Type B pancreatic cell (in vitro differentiated cells): ENCODE measurements at regions not wholly inside any gene's neighbourhood (a gene's known extent, or its start where the extent isn't known, plus 50 kb on each side); places are given as distances from the start of the nearest gene placed in this dataset.

Experiments
- DNase-seq: peaks from one replicate; pipeline ENCODE4 v3.0.0; 2021; ENCODE audit warnings: mixed read lengths; ENCODE audit not compliant: unreplicated experiment; ENCODE audit errors: extremely low spot score
- H3K27ac Mint-ChIP-seq: 2 replicates; pipeline ENCODE4 v1.8.0; 2021; ENCODE audit warnings: mild to moderate bottlenecking, mixed read lengths
- H3K27me3 Mint-ChIP-seq: 2 replicates; pipeline ENCODE4 v1.8.0; 2021; ENCODE audit warnings: mixed read lengths
- H3K36me3 Mint-ChIP-seq: 2 replicates; pipeline ENCODE4 v1.8.0; 2021; ENCODE audit warnings: mixed read lengths
- H3K4me1 Mint-ChIP-seq: one replicate; pipeline ENCODE4 v1.8.0; 2021; ENCODE audit warnings: mixed read lengths; ENCODE audit not compliant: unreplicated experiment
- H3K4me3 Mint-ChIP-seq: 2 replicates; pipeline ENCODE4 v1.8.0; 2021; ENCODE audit warnings: mild to moderate bottlenecking, mixed read lengths
- H3K9me3 Mint-ChIP-seq: 2 replicates; pipeline ENCODE4 v1.8.0; 2021; ENCODE audit warnings: mixed read lengths
- CTCF ChIP-seq: fragments of 200-600 bp; sonication (generic); conservative IDR thresholded peaks from 2 replicates; pipeline ENCODE4 v1.5.0; 2021; ENCODE audit warnings: antibody characterized with exemption, mild to moderate bottlenecking

GRCh38 chr4:74623041-74623440 is 171.3 kb downstream of the BTC start:
- Mint-ChIP-seq H3K27me3 (peaks cover 4% of the 10 kb centered on the region), H3K4me3 (no peak overlapping the region), H3K27ac (peak overlapping the region; percentile 81), H3K4me1 (peaks cover 6% of the 10 kb centered on the region), H3K36me3 (no peaks in the 10 kb centered on the region), H3K9me3 (no peaks in the 10 kb centered on the region)
- peak; percentile 71 for TF ChIP-seq CTCF
- DNase-seq: no peak

GRCh38 chr4:74624351-74625151 is 169.8 kb downstream of the BTC start:
- peak overlapping the region; percentile 47 for H3K27ac Mint-ChIP-seq
- no peak for TF ChIP-seq CTCF
- peaks cover 4% of the 10 kb centered on the region for H3K27me3 Mint-ChIP-seq
- DNase-seq: no peak
- peaks cover 6% of the 10 kb centered on the region for H3K4me1 Mint-ChIP-seq
- no peak overlapping the region for H3K4me3 Mint-ChIP-seq
- no peaks in the 10 kb centered on the region for H3K9me3 Mint-ChIP-seq
- no peaks in the 10 kb centered on the region for H3K36me3 Mint-ChIP-seq

GRCh38 chr4:74625981-74626380 is 168.3 kb downstream of the BTC start:
- Mint-ChIP-seq H3K36me3 (no peaks in the 10 kb centered on the region), H3K9me3 (no peaks in the 10 kb centered on the region), H3K27ac (no peak overlapping the region), H3K4me1 (peaks cover 6% of the 10 kb centered on the region), H3K27me3 (peaks cover 6% of the 10 kb centered on the region), H3K4me3 (no peak overlapping the region)
- no peak for TF ChIP-seq CTCF
- no peak for DNase-seq

GRCh38 chr4:74627093-74627492 is 167.2 kb downstream of the BTC start:
- Mint-ChIP-seq H3K4me1 (peaks cover 6% of the 10 kb centered on the region), H3K9me3 (no peaks in the 10 kb centered on the region)

GRCh38 chr4:74627504-74627903 is 166.8 kb downstream of the BTC start:
- Mint-ChIP-seq H3K4me1 (peaks cover 6% of the 10 kb centered on the region), H3K36me3 (no peaks in the 10 kb centered on the region), H3K27ac (no peak overlapping the region), H3K4me3 (no peak overlapping the region), H3K27me3 (peaks cover 6% of the 10 kb centered on the region), H3K9me3 (no peaks in the 10 kb centered on the region)
- DNase-seq: no peak
- no peak for TF ChIP-seq CTCF

More at GRCh38 chr4:74627093-74627492, 167.2 kb downstream of the BTC start:
- Mint-ChIP-seq H3K4me3 (no peak overlapping the region), H3K36me3 (no peaks in the 10 kb centered on the region), H3K27ac (no peak overlapping the region), H3K27me3 (peaks cover 6% of the 10 kb centered on the region)
- DNase-seq: no peak
- TF ChIP-seq CTCF: no peak
